HEK293 (cell line): ENCODE measurements at regions not wholly inside any gene's neighbourhood (a gene's known extent, or its start where the extent isn't known, plus 50 kb on each side); places are given as distances from the start of the nearest gene placed in this dataset.

Source experiments
- CTCF ChIA-PET: fragments of 350-600 bp; formaldehyde crosslinking; extraction: SDS; loops from one replicate; lab custom pipeline; 2021; ENCODE audit warnings: antibody characterized with exemption; lab: Yijun Ruan, JAX
- POLR2A ChIA-PET: fragments of 300-600 bp; formaldehyde crosslinking; extraction: SDS; loops from one replicate; lab custom pipeline; 2020; ENCODE audit warnings: antibody characterized with exemption, inconsistent platforms; lab: Yijun Ruan, JAX
- H3K27ac ChIP-seq: fragments of 200-500 bp; sonication (Bioruptor generic); 2 replicates; pipeline ENCODE4 v1.5.1; 2014; ENCODE audit warnings: low read depth, low read length, control low read depth, inconsistent platforms; ENCODE audit errors: extremely low read depth
- H3K36me3 ChIP-seq, 2 experiments: fragments of 200-500 bp in 1 of 2; sonication (Bioruptor generic) in 1 of 2; 1 replicate in 1 of 2; 2 replicates in 1 of 2; pipeline ENCODE4 v1.5.1; 2014 to 2017; ENCODE audit warnings: inconsistent platforms in 2 of 2, low read length in 2 of 2; ENCODE audit not compliant: control insufficient read depth in 2 of 2, insufficient read depth in 1 of 2
- H3K4me1 ChIP-seq: fragments of 200-500 bp; sonication (Bioruptor generic); 2 replicates; pipeline ENCODE4 v1.5.1; 2014; ENCODE audit warnings: mild to moderate bottlenecking, low read length, inconsistent platforms; ENCODE audit not compliant: control insufficient read depth, insufficient read depth
- H3K4me3 ChIP-seq: 2 replicates; pipeline ENCODE4 v1.5.1; 2011; ENCODE audit warnings: low read depth, mild to moderate bottlenecking, control low read depth, low read length, moderate library complexity
- H3K9me3 ChIP-seq: fragments of 200-500 bp; sonication (Bioruptor generic); 2 replicates; pipeline ENCODE4 v1.5.1; 2014; ENCODE audit warnings: low read depth, low read length, inconsistent platforms; ENCODE audit not compliant: control insufficient read depth, insufficient read depth
- HOXC10 ChIP-seq: sonication (generic); formaldehyde crosslinking; IDR thresholded peaks from 2 replicates; pipeline ENCODE4 v1.8.1; 2023; ENCODE audit warnings: mild to moderate bottlenecking, missing genetic modification reagents
- KLF10 ChIP-seq: fragments of 450-650 bp; IDR thresholded peaks from 2 replicates; pipeline ENCODE4 v1.5.1; 2018; ENCODE audit warnings: missing biosample characterization, mild to moderate bottlenecking, missing genetic modification characterization
- SETDB1 ChIP-seq: IDR thresholded peaks from one replicate; pipeline ENCODE4 v1.6.1; 2017; ENCODE audit warnings: mild to moderate bottlenecking, low read length, moderate library complexity, mixed read lengths; ENCODE audit not compliant: insufficient read length
- ZBTB8A ChIP-seq: fragments of 450-650 bp; formaldehyde crosslinking; IDR thresholded peaks from 2 replicates; pipeline ENCODE4 v1.5.1; 2016; ENCODE audit warnings: missing biosample characterization, missing genetic modification characterization
- ZFP69B ChIP-seq: fragments of 450-650 bp; formaldehyde crosslinking; IDR thresholded peaks from 2 replicates; pipeline ENCODE4 v1.5.1; 2016; ENCODE audit warnings: missing biosample characterization, missing genetic modification characterization
- ZNF140 ChIP-seq: fragments of 450-650 bp; formaldehyde crosslinking; IDR thresholded peaks from 2 replicates; pipeline ENCODE4 v1.5.1; 2016; ENCODE audit warnings: missing biosample characterization, missing genetic modification characterization
- ZNF16 ChIP-seq: fragments of 450-650 bp; formaldehyde crosslinking; IDR thresholded peaks from 2 replicates; pipeline ENCODE4 v1.5.1; 2016; ENCODE audit warnings: low read depth, missing biosample characterization, missing genetic modification characterization
- ZNF211 ChIP-seq: fragments of 450-650 bp; formaldehyde crosslinking; IDR thresholded peaks from 2 replicates; pipeline ENCODE4 v1.5.1; 2016; ENCODE audit warnings: low read depth, missing biosample characterization, missing genetic modification characterization
- ZNF221 ChIP-seq: fragments of 450-650 bp; formaldehyde crosslinking; IDR thresholded peaks from 2 replicates; pipeline ENCODE4 v1.5.1; 2017; ENCODE audit warnings: missing biosample characterization, missing genetic modification characterization, borderline replicate concordance
- ZNF23 ChIP-seq: fragments of 450-650 bp; formaldehyde crosslinking; IDR thresholded peaks from 2 replicates; pipeline ENCODE4 v1.5.1; 2016; ENCODE audit warnings: missing biosample characterization, missing genetic modification characterization, borderline replicate concordance
- ZNF292 ChIP-seq: fragments of 450-650 bp; formaldehyde crosslinking; IDR thresholded peaks from 2 replicates; pipeline ENCODE4 v1.5.1; 2016; ENCODE audit warnings: low read depth, missing biosample characterization, missing genetic modification characterization, borderline replicate concordance
- ZNF350 ChIP-seq: fragments of 450-650 bp; formaldehyde crosslinking; IDR thresholded peaks from 2 replicates; pipeline ENCODE4 v1.5.0; 2017; ENCODE audit warnings: missing biosample characterization, mild to moderate bottlenecking, missing genetic modification characterization
- ZNF394 ChIP-seq: fragments of 450-650 bp; formaldehyde crosslinking; IDR thresholded peaks from 2 replicates; pipeline ENCODE4 v1.5.1; 2016; ENCODE audit warnings: missing biosample characterization, missing genetic modification characterization, mild to moderate bottlenecking, moderate library complexity, borderline replicate concordance
- ZNF404 ChIP-seq: fragments of 450-650 bp; formaldehyde crosslinking; IDR thresholded peaks from 2 replicates; pipeline ENCODE4 v1.5.1; 2017; ENCODE audit warnings: missing biosample characterization, missing genetic modification characterization
- ZNF510 ChIP-seq: fragments of 450-650 bp; formaldehyde crosslinking; IDR thresholded peaks from 2 replicates; pipeline ENCODE4 v1.5.1; 2018; ENCODE audit warnings: mild to moderate bottlenecking, missing genetic modification characterization, missing biosample characterization; ENCODE audit not compliant: insufficient replicate concordance
- ZNF521 ChIP-seq: fragments of 450-650 bp; formaldehyde crosslinking; IDR thresholded peaks from 2 replicates; pipeline ENCODE4 v1.5.1; 2017; ENCODE audit warnings: missing biosample characterization, mild to moderate bottlenecking, missing genetic modification characterization
- ZNF529 ChIP-seq: fragments of 450-650 bp; formaldehyde crosslinking; IDR thresholded peaks from 2 replicates; pipeline ENCODE4 v1.5.1; 2017; ENCODE audit warnings: missing genetic modification characterization, missing biosample characterization; ENCODE audit not compliant: insufficient replicate concordance
- ZNF624 ChIP-seq: fragments of 450-650 bp; formaldehyde crosslinking; IDR thresholded peaks from 2 replicates; pipeline ENCODE4 v1.5.1; 2017; ENCODE audit warnings: missing biosample characterization, missing genetic modification characterization
- ZNF777 ChIP-seq: fragments of 450-650 bp; formaldehyde crosslinking; IDR thresholded peaks from 2 replicates; pipeline ENCODE4 v1.5.1; 2017; ENCODE audit warnings: missing biosample characterization, missing genetic modification characterization, borderline replicate concordance
- TF ChIP-seq, protein P1 (sequence below): fragments of 450-650 bp; formaldehyde crosslinking; IDR thresholded peaks from 2 replicates; pipeline ENCODE4 v1.5.1; 2017; ENCODE audit warnings: missing biosample characterization, missing genetic modification characterization
- TF ChIP-seq, protein P2 (sequence below): fragments of 450-650 bp; formaldehyde crosslinking; IDR thresholded peaks from 2 replicates; pipeline ENCODE4; 2016; ENCODE audit warnings: missing biosample characterization, missing genetic modification characterization

- TF ChIP-seq KLF10, result no peak
- TF ChIP-seq, protein P1, sequence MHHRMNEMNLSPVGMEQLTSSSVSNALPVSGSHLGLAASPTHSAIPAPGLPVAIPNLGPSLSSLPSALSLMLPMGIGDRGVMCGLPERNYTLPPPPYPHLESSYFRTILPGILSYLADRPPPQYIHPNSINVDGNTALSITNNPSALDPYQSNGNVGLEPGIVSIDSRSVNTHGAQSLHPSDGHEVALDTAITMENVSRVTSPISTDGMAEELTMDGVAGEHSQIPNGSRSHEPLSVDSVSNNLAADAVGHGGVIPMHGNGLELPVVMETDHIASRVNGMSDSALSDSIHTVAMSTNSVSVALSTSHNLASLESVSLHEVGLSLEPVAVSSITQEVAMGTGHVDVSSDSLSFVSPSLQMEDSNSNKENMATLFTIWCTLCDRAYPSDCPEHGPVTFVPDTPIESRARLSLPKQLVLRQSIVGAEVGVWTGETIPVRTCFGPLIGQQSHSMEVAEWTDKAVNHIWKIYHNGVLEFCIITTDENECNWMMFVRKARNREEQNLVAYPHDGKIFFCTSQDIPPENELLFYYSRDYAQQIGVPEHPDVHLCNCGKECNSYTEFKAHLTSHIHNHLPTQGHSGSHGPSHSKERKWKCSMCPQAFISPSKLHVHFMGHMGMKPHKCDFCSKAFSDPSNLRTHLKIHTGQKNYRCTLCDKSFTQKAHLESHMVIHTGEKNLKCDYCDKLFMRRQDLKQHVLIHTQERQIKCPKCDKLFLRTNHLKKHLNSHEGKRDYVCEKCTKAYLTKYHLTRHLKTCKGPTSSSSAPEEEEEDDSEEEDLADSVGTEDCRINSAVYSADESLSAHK, result no peak
- TF ChIP-seq SETDB1, result no peak
- TF ChIP-seq ZNF211 (tag by site-specific recombination), result no peak
- TF ChIP-seq ZNF221, result no peak
- TF ChIP-seq ZNF624 (tag by site-specific recombination), result no peak
- TF ChIP-seq ZBTB8A (tag by site-specific recombination), result no peak
- no peak for TF ChIP-seq ZNF394 (tag by site-specific recombination)
- no peak for TF ChIP-seq ZNF510 (tag by site-specific recombination)
- no peak for TF ChIP-seq ZNF777
- CTCF ChIA-PET, result interaction anchor here (1.1 kb wide), 1 partner anchor 228 kb away, joined by 3 read pairs; no protein-coding TSS in a partner anchor
- Histone ChIP-seq H3K4me3 (no peak overlapping the region), H3K27ac (no peak overlapping the region), H3K9me3 (no peaks in the 10 kb centered on the region), H3K36me3 (no peaks in the 10 kb centered on the region), H3K4me1 (no peaks in the 10 kb centered on the region)
- POLR2A ChIA-PET, result no interaction called here
Observed at GRCh38 chr5:128903550-128903949, 61.7 kb upstream of the SLC27A6 start.

GRCh38 chr5:128904805-128905567, 60.3 kb upstream of the SLC27A6 start:
- Histone ChIP-seq H3K36me3 (no peaks in the 10 kb centered on the region), H3K9me3 (no peaks in the 10 kb centered on the region), H3K27ac (no peak overlapping the region), H3K4me1 (no peaks in the 10 kb centered on the region), H3K4me3 (no peak overlapping the region)
- no peak for TF ChIP-seq ZNF394 (tag by site-specific recombination)
- no peak for TF ChIP-seq ZFP69B (tag by site-specific recombination)
- TF ChIP-seq ZNF292 (tag by site-specific recombination), result no peak
- no peak for TF ChIP-seq ZNF529 (tag by site-specific recombination)
- no peak for TF ChIP-seq ZNF350
- no peak for TF ChIP-seq ZNF16 (tag by site-specific recombination)
- TF ChIP-seq ZNF404 (tag by site-specific recombination), result no peak
- TF ChIP-seq, protein P2, sequence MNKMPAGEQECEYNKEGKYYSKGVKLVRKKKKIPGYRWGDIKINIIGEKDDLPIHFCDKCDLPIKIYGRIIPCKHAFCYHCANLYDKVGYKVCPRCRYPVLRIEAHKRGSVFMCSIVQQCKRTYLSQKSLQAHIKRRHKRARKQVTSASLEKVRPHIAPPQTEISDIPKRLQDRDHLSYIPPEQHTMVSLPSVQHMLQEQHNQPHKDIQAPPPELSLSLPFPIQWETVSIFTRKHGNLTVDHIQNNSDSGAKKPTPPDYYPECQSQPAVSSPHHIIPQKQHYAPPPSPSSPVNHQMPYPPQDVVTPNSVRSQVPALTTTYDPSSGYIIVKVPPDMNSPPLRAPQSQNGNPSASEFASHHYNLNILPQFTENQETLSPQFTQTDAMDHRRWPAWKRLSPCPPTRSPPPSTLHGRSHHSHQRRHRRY (tag by site-specific recombination), result no peak
- TF ChIP-seq ZNF140 (tag by site-specific recombination), result no peak
- TF ChIP-seq ZNF23 (tag by site-specific recombination), result no peak
- no peak for TF ChIP-seq HOXC10 (CRISPR knock-in tag)
- no peak for TF ChIP-seq ZNF521 (tag by site-specific recombination)
- POLR2A ChIA-PET, result interaction anchor here (1.0 kb wide), 1 partner anchor 190 kb away, joined by 3 read pairs; the partner anchor contains the start of gene ISOC1
- CTCF ChIA-PET, result interaction anchor here (0.6 to 3.3 kb wide), 16 partner anchors 8 to 947 kb away, joined by 3 to 21 read pairs (median 4); no protein-coding TSS in a partner anchor
